ENCODE measurements at regions not wholly inside any gene's neighbourhood (a gene's known extent, or its start where the extent isn't known, plus 50 kb on each side); places are given as distances from the start of the nearest gene placed in this dataset.

DNA sequence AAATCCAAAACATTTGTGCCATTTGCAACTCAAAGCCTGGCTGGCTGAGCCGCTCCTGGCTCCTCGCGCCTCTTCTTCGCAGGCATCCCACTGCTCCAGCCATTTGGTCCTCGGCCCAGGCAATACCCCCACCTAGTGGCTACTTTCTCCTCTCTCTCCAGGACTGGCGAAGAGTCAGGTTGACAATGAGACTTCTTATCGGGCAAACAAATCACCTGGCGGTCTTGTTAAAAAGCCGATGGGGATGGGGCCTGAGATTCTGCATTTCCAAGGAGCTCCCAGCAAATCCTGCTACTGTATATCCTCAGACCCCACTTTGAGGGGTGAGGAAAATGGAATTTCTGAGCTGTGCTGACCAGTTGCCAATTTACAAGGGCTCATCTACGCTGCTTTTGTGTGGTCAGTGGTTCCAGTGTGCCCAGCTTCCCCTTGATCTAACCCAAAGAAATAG is 89.0 kb downstream of the ISX start:
- TF ChIP-seq CTCF (IDR thresholded peaks at IDR 0.05; ENCODE audit: low read depth, low read length) = peak; percentile 72
- TF ChIP-seq, protein P1, sequence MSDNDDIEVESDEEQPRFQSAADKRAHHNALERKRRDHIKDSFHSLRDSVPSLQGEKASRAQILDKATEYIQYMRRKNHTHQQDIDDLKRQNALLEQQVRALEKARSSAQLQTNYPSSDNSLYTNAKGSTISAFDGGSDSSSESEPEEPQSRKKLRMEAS (IDR thresholded peaks at IDR 0.05; ENCODE audit: low read depth, low read length) = no peak
- no peak for TF ChIP-seq POLR2A (IDR thresholded peaks at IDR 0.05; ENCODE audit: extremely low read depth, insufficient read length)
- no peak for TF ChIP-seq MYC (IDR thresholded peaks at IDR 0.05; ENCODE audit: low read depth, low read length)

Data from NB4 (cell line).